Lower leg skin (tissue), 3 donors: ENCODE measurements at regions not wholly inside any gene's neighbourhood (a gene's known extent, or its start where the extent isn't known, plus 50 kb on each side); places are given as distances from the start of the nearest gene placed in this dataset.

Experiments
- CTCF ChIP-seq, 3 donors: fragments of 450-650 bp; IDR thresholded peaks; one replicate each; pipeline ENCODE4 v1.5.1; 2016; ENCODE audit warnings: antibody characterized with exemption in 3 of 3, mild to moderate bottlenecking in 3 of 3, moderate library complexity in 2 of 3
- POLR2A ChIP-seq, 2 donors: fragments of 450-650 bp; IDR thresholded peaks; one replicate each; pipeline ENCODE4 v1.6.1; 2016 to 2017; ENCODE audit warnings: antibody characterized with exemption in 2 of 2, mild to moderate bottlenecking in 1 of 2, moderate library complexity in 1 of 2

DNA sequence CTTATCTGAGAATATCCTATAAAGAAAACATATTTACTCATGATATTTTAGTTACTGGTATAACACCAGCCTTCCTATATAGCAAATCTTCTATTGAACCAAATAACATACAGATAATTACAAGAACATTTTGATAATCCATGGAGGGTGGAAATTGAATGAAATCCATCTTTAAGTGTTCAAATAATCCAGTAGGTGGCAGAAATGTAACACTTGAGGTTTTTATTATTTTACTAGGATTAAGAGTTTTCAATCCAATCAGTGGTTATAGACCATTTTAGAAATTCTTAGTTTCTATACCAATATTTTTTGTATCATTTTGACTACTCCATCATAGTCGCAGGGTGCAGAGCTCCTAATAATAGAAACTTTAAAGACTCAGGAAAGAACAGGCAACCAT, 101.9 kb upstream of the KCNH8 start:
- TF ChIP-seq CTCF (IDR thresholded peaks at IDR 0.05) = no peak
- TF ChIP-seq POLR2A (IDR thresholded peaks at IDR 0.05) = no peak
